K562 (cell line): ENCODE measurements at regions not wholly inside any gene's neighbourhood (a gene's known extent, or its start where the extent isn't known, plus 50 kb on each side); places are given as distances from the start of the nearest gene placed in this dataset.

Source experiments
- BCOR ChIP-seq: fragments of 450-650 bp; IDR thresholded peaks from 2 replicates; pipeline ENCODE4 v1.6.1; 2016
- BHLHE40 ChIP-seq: IDR thresholded peaks from 2 replicates; pipeline ENCODE4 v1.6.1; 2011; ENCODE audit warnings: low read length, improper control_type of control experiment
- CTCFL ChIP-seq: IDR thresholded peaks from 2 replicates; pipeline ENCODE4 v1.6.1; 2011; ENCODE audit warnings: borderline replicate concordance, low read depth, mild to moderate bottlenecking, moderate library complexity, low read length; ENCODE audit not compliant: insufficient read depth, poor library complexity, severe bottlenecking
- E2F5 ChIP-seq: sonication (generic); formaldehyde crosslinking; IDR thresholded peaks from 2 replicates; pipeline ENCODE4 v1.8.0; 2022; ENCODE audit warnings: mild to moderate bottlenecking, missing genetic modification reagents
- E4F1 ChIP-seq: fragments of 250-450 bp; sonication (Bioruptor Pico); IDR thresholded peaks from 2 replicates; pipeline ENCODE4 v1.5.0; 2021; ENCODE audit warnings: mild to moderate bottlenecking, borderline replicate concordance
- FOXA3 ChIP-seq, 2 experiments: fragments of 450-650 bp in 1 of 2; sonication (generic) in 1 of 2; formaldehyde crosslinking; IDR thresholded peaks in 1 of 2; conservative IDR thresholded peaks in 1 of 2; 2 replicates each; pipeline versions ENCODE4 v1.4.0 to v1.8.0; 2020 to 2022; ENCODE audit warnings: mild to moderate bottlenecking in 2 of 2, missing genetic modification reagents in 1 of 2
- HDAC6 ChIP-seq: IDR thresholded peaks from 2 replicates; pipeline ENCODE4 v1.6.1; 2012; ENCODE audit warnings: low read depth, mild to moderate bottlenecking, control low read depth, inconsistent platforms, low read length, moderate library complexity
- MAZ ChIP-seq, 2 experiments: fragments of 450-650 bp in 1 of 2; sonication (generic) in 1 of 2; formaldehyde crosslinking; IDR thresholded peaks in 1 of 2; conservative IDR thresholded peaks in 1 of 2; 2 replicates each; pipeline versions ENCODE4 v1.4.0 to v1.5.0; 2020; ENCODE audit warnings: mild to moderate bottlenecking in 1 of 2, missing genetic modification reagents in 1 of 2
- NCOA1 ChIP-seq: fragments of 450-650 bp; IDR thresholded peaks from 2 replicates; pipeline ENCODE4 v1.6.1; 2016; ENCODE audit warnings: low read depth
- NFATC3 ChIP-seq: fragments of 450-650 bp; IDR thresholded peaks from 2 replicates; pipeline ENCODE4 v1.6.1; 2017; ENCODE audit warnings: mild to moderate bottlenecking
- PHB2 ChIP-seq: fragments of 450-650 bp; IDR thresholded peaks from 2 replicates; pipeline ENCODE4 v1.6.1; 2017; ENCODE audit warnings: low read depth
- RNF2 ChIP-seq: sonication (generic); IDR thresholded peaks from 2 replicates; pipeline ENCODE4 v1.6.1; 2016
- SMC3 ChIP-seq: conservative IDR thresholded peaks from 2 replicates; pipeline ENCODE4 v1.6.1; 2011; ENCODE audit warnings: low read depth, low read length, improper control_type of control experiment; ENCODE audit not compliant: insufficient read depth
- SRSF1 ChIP-seq: fragments of 200-400 bp; formaldehyde crosslinking; IDR thresholded peaks from 2 replicates; pipeline ENCODE4 v1.6.1; 2017; ENCODE audit warnings: mild to moderate bottlenecking, low read depth, low read length, moderate library complexity
- TGIF2 ChIP-seq: sonication (generic); formaldehyde crosslinking; IDR thresholded peaks from 2 replicates; pipeline ENCODE4 v1.8.1; 2022; ENCODE audit warnings: mild to moderate bottlenecking, missing genetic modification reagents, moderate library complexity
- VEZF1 ChIP-seq: fragments of 200-800 bp; sonication (Bioruptor generic); IDR thresholded peaks from 2 replicates; pipeline ENCODE4 v1.6.1; 2017; ENCODE audit warnings: missing genetic modification characterization, missing compliant biosample characterization
- ZBTB17 ChIP-seq: fragments of 450-650 bp; formaldehyde crosslinking; IDR thresholded peaks from 2 replicates; pipeline ENCODE4 v1.4.0; 2020; ENCODE audit warnings: mild to moderate bottlenecking
- ZNF282 ChIP-seq: sonication (generic); formaldehyde crosslinking; IDR thresholded peaks from 2 replicates; pipeline ENCODE4 v1.8.1; 2023; ENCODE audit warnings: missing genetic modification reagents
- ZNF668 ChIP-seq: fragments of 250-450 bp; sonication (Bioruptor Pico); IDR thresholded peaks from 2 replicates; pipeline ENCODE4 v1.8.0; 2022; ENCODE audit warnings: mild to moderate bottlenecking, inconsistent platforms

GRCh38 chr6:26258212-26258977 lies 106.6 kb upstream of the BTN3A2 start (continued):
- TF ChIP-seq VEZF1 (CRISPR knock-in tag) = no peak
- TF ChIP-seq E2F5 (CRISPR knock-in tag) = no peak
- no peak for TF ChIP-seq TGIF2 (CRISPR knock-in tag)
- TF ChIP-seq ZBTB17 = no peak
- TF ChIP-seq ZNF282 (CRISPR knock-in tag) = no peak
- TF ChIP-seq PHB2 = no peak
- TF ChIP-seq FOXA3 (CRISPR knock-in tag; conservative IDR thresholded peaks at IDR 0.05 in 1 of 2, IDR thresholded peaks at IDR 0.05 in 1 of 2) = peak; percentile 33 to 53; a peak in 1 of 4 replicates
- TF ChIP-seq SMC3 = 0 out of 2 replicates have a peak, but pooled peaks have one; percentile 12
- TF ChIP-seq HDAC6 = no peak
- TF ChIP-seq NCOA1 = no peak
- 0 out of 4 replicates have a peak, but pooled peaks of 1 of the 2 experiments have one; percentile 10 for TF ChIP-seq MAZ (CRISPR knock-in tag; conservative IDR thresholded peaks at IDR 0.05 in 1 of 2, IDR thresholded peaks at IDR 0.05 in 1 of 2)
- no peak for TF ChIP-seq NFATC3
- TF ChIP-seq E4F1 (CRISPR knock-in tag) = no peak
- peak; percentile 49 for TF ChIP-seq CTCFL
- TF ChIP-seq ZNF668 (CRISPR knock-in tag) = no peak
- no peak for TF ChIP-seq BCOR
- TF ChIP-seq SRSF1 = no peak
- no peak for TF ChIP-seq BHLHE40
- no peak for TF ChIP-seq RNF2
